OCI-LY3 (cell line): ENCODE measurements at regions not wholly inside any gene's neighbourhood (a gene's known extent, or its start where the extent isn't known, plus 50 kb on each side); places are given as distances from the start of the nearest gene placed in this dataset.
A peak's percentile ranks its signal among the peaks of the same experiment; 100 is the strongest.

ENCODE experiments used
- H2AFZ ChIP-seq: fragments of 200-600, 300-600 bp; shearing (Covaris generic); 2 replicates; pipeline ENCODE4 v1.6.0; 2014; ENCODE audit warnings: antibody characterized with exemption, low read depth, low read length
- H3K27ac ChIP-seq: fragments of 200-600, 300-600 bp; sonication (generic); 2 replicates; pipeline ENCODE4 v1.5.1; 2014; ENCODE audit warnings: mild to moderate bottlenecking, low read length, moderate library complexity, mixed read lengths
- H3K27me3 ChIP-seq: fragments of 200-600, 300-600 bp; sonication (generic); 2 replicates; pipeline ENCODE4 v1.6.1; 2014; ENCODE audit warnings: low read depth, low read length, mixed read lengths
- H3K36me3 ChIP-seq: fragments of 200-600, 300-600 bp; sonication (generic); replicated peaks from 2 replicates; pipeline ENCODE3; 2014; ENCODE audit warnings: low read depth, low read length, mixed read lengths
- H3K4me1 ChIP-seq: fragments of 300-600, 200-600 bp; sonication (generic); 2 replicates; pipeline ENCODE4 v1.6.1; 2014; ENCODE audit warnings: low read length, mixed read lengths
- H3K4me2 ChIP-seq: fragments of 200-600, 300-600 bp; sonication (generic); 2 replicates; pipeline ENCODE4 v1.6.1; 2014; ENCODE audit warnings: low read length, mixed read lengths
- H3K4me3 ChIP-seq: fragments of 300-600, 200-600 bp; sonication (generic); 2 replicates; pipeline ENCODE4 v1.5.1; 2014; ENCODE audit warnings: antibody characterized with exemption, mild to moderate bottlenecking, low read length, moderate library complexity
- H3K79me2 ChIP-seq: fragments of 300-600, 200-600 bp; shearing (Covaris generic); 2 replicates; pipeline ENCODE4 v1.6.1; 2014; ENCODE audit warnings: mild to moderate bottlenecking, low read length, mixed read lengths
- H3K9ac ChIP-seq: fragments of 300-600, 200-600 bp; shearing (Covaris generic); 2 replicates; pipeline ENCODE4 v1.6.0; 2014; ENCODE audit warnings: mild to moderate bottlenecking, low read length, moderate library complexity
- H3K9me3 ChIP-seq: fragments of 200-600, 300-600 bp; shearing (Covaris generic); 2 replicates; pipeline ENCODE4 v1.6.1; 2014; ENCODE audit warnings: low read length, mixed read lengths; ENCODE audit not compliant: insufficient read depth
- H4K20me1 ChIP-seq: fragments of 200-600, 300-600 bp; sonication (generic); 2 replicates; pipeline ENCODE4 v1.6.1; 2016; ENCODE audit warnings: low read length, mixed read lengths; ENCODE audit not compliant: insufficient read depth
- CTCF ChIP-seq: fragments of 200-600, 300-600 bp; sonication (generic); IDR thresholded peaks from 2 replicates; pipeline ENCODE4 v1.5.1; 2014; ENCODE audit warnings: antibody characterized with exemption, low read length, low read depth
- EZH2phosphoT487 ChIP-seq: fragments of 200-600 bp; shearing (Covaris generic); IDR thresholded peaks from 2 replicates; pipeline ENCODE4 v1.6.1; 2018; ENCODE audit warnings: antibody characterized with exemption, mixed run types, low read depth

- Histone ChIP-seq H3K9me3 (no peaks in the 10 kb centered on the region), H2AFZ (no peak overlapping the region), H3K27ac (no peak overlapping the region), H3K79me2 (no peaks in the 10 kb centered on the region), H3K4me1 (peaks cover 8% of the 10 kb centered on the region), H4K20me1 (no peaks in the 10 kb centered on the region), H3K9ac (no peak overlapping the region), H3K36me3 (no peaks in the 10 kb centered on the region), H3K27me3 (no peaks in the 10 kb centered on the region), H3K4me2 (no peak overlapping the region), H3K4me3 (no peak overlapping the region)
- TF ChIP-seq EZH2phosphoT487 (no peak), CTCF (no peak)
These were observed 660.0 kb downstream of the C12orf50 start for GRCh38 chr12:87369161-87369560.

GRCh38 chr12:87368259-87368658 lies 660.9 kb downstream of the C12orf50 start:
- Histone ChIP-seq H3K79me2 (no peaks in the 10 kb centered on the region), H3K9ac (no peak overlapping the region), H3K27me3 (no peaks in the 10 kb centered on the region), H2AFZ (no peak overlapping the region), H3K27ac (no peak overlapping the region), H3K9me3 (no peaks in the 10 kb centered on the region), H3K4me3 (no peak overlapping the region), H3K4me1 (peaks cover 8% of the 10 kb centered on the region), H4K20me1 (no peaks in the 10 kb centered on the region), H3K36me3 (no peaks in the 10 kb centered on the region), H3K4me2 (0 out of 2 replicates have a peak overlapping the region, but pooled peaks have one; percentile 1)
- no peak for TF ChIP-seq EZH2phosphoT487
- no peak for TF ChIP-seq CTCF

GRCh38 chr12:87365423-87365822 lies 663.8 kb downstream of the C12orf50 start:
- Histone ChIP-seq H3K4me3 (no peak overlapping the region), H3K9me3 (no peaks in the 10 kb centered on the region), H2AFZ (no peak overlapping the region)

GRCh38 chr12:87363497-87364084 lies 665.6 kb downstream of the C12orf50 start:
- no peaks in the 10 kb centered on the region for H3K79me2 ChIP-seq
- H3K27ac ChIP-seq = no peak overlapping the region
- no peaks in the 10 kb centered on the region for H3K9me3 ChIP-seq
- H3K36me3 ChIP-seq = no peaks in the 10 kb centered on the region
- TF ChIP-seq EZH2phosphoT487 = no peak
- peak; percentile 29 for TF ChIP-seq CTCF
- no peak overlapping the region for H3K4me2 ChIP-seq
- H4K20me1 ChIP-seq = no peaks in the 10 kb centered on the region
- H3K4me1 ChIP-seq = peaks cover 8% of the 10 kb centered on the region
- no peaks in the 10 kb centered on the region for H3K27me3 ChIP-seq
- no peak overlapping the region for H3K9ac ChIP-seq
- peak overlapping the region; percentile 6; the same call in 1 of the 2 replicates for H2AFZ ChIP-seq
- H3K4me3 ChIP-seq = no peak overlapping the region

More at GRCh38 chr12:87365423-87365822, 663.8 kb downstream of the C12orf50 start:
- Histone ChIP-seq H3K36me3 (no peaks in the 10 kb centered on the region), H4K20me1 (no peaks in the 10 kb centered on the region), H3K27ac (no peak overlapping the region), H3K4me1 (peaks cover 8% of the 10 kb centered on the region), H3K79me2 (no peaks in the 10 kb centered on the region), H3K27me3 (no peaks in the 10 kb centered on the region), H3K4me2 (no peak overlapping the region), H3K9ac (no peak overlapping the region)
- TF ChIP-seq EZH2phosphoT487 (no peak), CTCF (no peak)
